Dedifferentiated amniotic fluid mesenchymal stem cell (primary cell): ENCODE measurements at regions not wholly inside any gene's neighbourhood (a gene's known extent, or its start where the extent isn't known, plus 50 kb on each side); places are given as distances from the start of the nearest gene placed in this dataset.
"Not testable (repeated sequence)": the region's sequence is repeated elsewhere in the genome, so short reads cannot be mapped to it uniquely, and the experiment has no call there.

Experiments used
- DNase-seq: peaks from one replicate; pipeline ENCODE4 v3.0.0-alpha.2; 2016; ENCODE audit errors: extremely low spot score

- no peak for DNase-seq
Observed at GRCh38 chr9:32072570-32072969, 311.9 kb upstream of the ACO1 start.

GRCh38 chr9:32092031-32092430 is 292.4 kb upstream of the ACO1 start:
- no peak for DNase-seq

GRCh38 chr9:32117291-32117690 is 267.2 kb upstream of the ACO1 start:
- no peak for DNase-seq

GRCh38 chr9:32128546-32128945 is 255.9 kb upstream of the ACO1 start:
- DNase-seq, result no peak

- DNase-seq, result not testable (repeated sequence)
Observed at GRCh38 chr9:32130709-32131108, 253.7 kb upstream of the ACO1 start.

GRCh38 chr9:32136700-32137339 is 247.6 kb upstream of the ACO1 start:
- no peak for DNase-seq

GRCh38 chr9:32142074-32142473 is 242.4 kb upstream of the ACO1 start:
- no peak for DNase-seq

GRCh38 chr9:32148553-32148952 is 235.9 kb upstream of the ACO1 start:
- DNase-seq, result not testable (repeated sequence)

- DNase-seq, result no peak
Observed at GRCh38 chr9:32161209-32161608, 223.2 kb upstream of the ACO1 start.

GRCh38 chr9:32161720-32162119 is 222.7 kb upstream of the ACO1 start:
- no peak for DNase-seq

GRCh38 chr9:32166316-32166715 is 218.1 kb upstream of the ACO1 start:
- not testable (repeated sequence) for DNase-seq

- no peak for DNase-seq
Observed at GRCh38 chr9:32171339-32171738, 213.1 kb upstream of the ACO1 start.

GRCh38 chr9:32172256-32172655 is 212.2 kb upstream of the ACO1 start:
- no peak for DNase-seq

- no peak for DNase-seq
Observed at GRCh38 chr9:32177396-32177795, 207.0 kb upstream of the ACO1 start.

GRCh38 chr9:32180597-32180996 is 203.8 kb upstream of the ACO1 start:
- no peak for DNase-seq

- DNase-seq, result no peak
Observed at GRCh38 chr9:32200241-32200640, 184.2 kb upstream of the ACO1 start.

GRCh38 chr9:32200896-32201295 is 183.5 kb upstream of the ACO1 start:
- DNase-seq, result no peak

GRCh38 chr9:32209164-32209563 is 175.3 kb upstream of the ACO1 start:
- not testable (repeated sequence) for DNase-seq

GRCh38 chr9:32218100-32218767 is 166.2 kb upstream of the ACO1 start:
- DNase-seq, result no peak

- no peak for DNase-seq
Observed at GRCh38 chr9:32220750-32221149, 163.7 kb upstream of the ACO1 start.

GRCh38 chr9:32234451-32234850 is 150.0 kb upstream of the ACO1 start:
- DNase-seq, result no peak

GRCh38 chr9:32247168-32247567 is 137.3 kb upstream of the ACO1 start:
- DNase-seq, result no peak

GRCh38 chr9:32248189-32248712 is 136.2 kb upstream of the ACO1 start:
- DNase-seq, result no peak
